GM06990 (cell line): ENCODE measurements at regions not wholly inside any gene's neighbourhood (a gene's known extent, or its start where the extent isn't known, plus 50 kb on each side); places are given as distances from the start of the nearest gene placed in this dataset.

ENCODE experiments used
- DNase-seq: peaks from one replicate; pipeline ENCODE4 v3.0.0-alpha.2; 2011; ENCODE audit not compliant: insufficient read length; ENCODE audit errors: extremely low read depth
- H3K27me3 ChIP-seq: replicated peaks from 2 replicates; pipeline ENCODE4 v1.6.0; 2011; ENCODE audit warnings: low read length; ENCODE audit not compliant: control insufficient read depth, insufficient read depth
- H3K36me3 ChIP-seq: 2 replicates; pipeline ENCODE4 v1.5.1; 2011; ENCODE audit warnings: low read length; ENCODE audit not compliant: control insufficient read depth, insufficient read depth
- H3K4me3 ChIP-seq: replicated peaks from 2 replicates; pipeline ENCODE4 v1.5.1; 2011; ENCODE audit warnings: low read depth, mild to moderate bottlenecking, control low read depth, low read length
- TF ChIP-seq, protein P1 (sequence below): IDR thresholded peaks from 2 replicates; pipeline ENCODE4 v1.5.1; 2011; ENCODE audit warnings: low read length, control low read depth, mild to moderate bottlenecking, inconsistent platforms; ENCODE audit not compliant: insufficient read depth, poor library complexity, severe bottlenecking

DNA sequence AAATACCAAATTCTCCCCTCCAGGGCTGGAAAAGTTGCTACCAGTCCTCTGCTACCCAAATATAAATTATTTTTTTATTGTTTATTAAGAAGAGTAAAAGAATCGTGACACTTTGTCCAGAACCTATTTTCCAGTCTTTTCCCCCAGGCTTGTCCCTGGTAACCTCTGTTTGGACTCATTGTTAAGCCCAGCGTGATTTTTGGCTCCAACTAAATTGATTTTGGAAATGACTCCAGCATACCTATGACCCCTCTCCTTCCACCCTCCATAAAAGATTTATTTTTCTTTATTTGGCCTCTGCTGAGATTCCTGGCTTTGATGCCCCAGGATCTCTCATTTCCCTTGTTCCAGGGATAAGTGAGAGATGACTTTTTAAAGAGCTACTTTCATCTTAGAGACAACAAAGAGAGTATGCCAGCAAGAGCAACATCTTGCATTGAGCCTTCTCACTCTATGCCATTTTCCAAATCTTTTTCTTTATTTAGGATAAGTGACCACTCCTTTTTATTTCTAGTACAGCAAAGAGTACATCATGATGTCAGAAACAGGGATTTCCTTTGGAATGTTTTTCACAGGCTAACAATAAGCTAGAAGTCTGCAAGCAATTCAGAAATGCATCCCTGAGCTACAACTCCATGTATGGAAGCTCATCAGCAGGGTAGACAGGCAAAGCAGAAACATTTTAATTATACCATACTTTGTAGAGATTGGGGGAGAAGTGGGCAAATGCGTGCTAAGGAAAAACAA is 75.8 kb downstream of the DAD1 start:
- TF ChIP-seq, protein P1, sequence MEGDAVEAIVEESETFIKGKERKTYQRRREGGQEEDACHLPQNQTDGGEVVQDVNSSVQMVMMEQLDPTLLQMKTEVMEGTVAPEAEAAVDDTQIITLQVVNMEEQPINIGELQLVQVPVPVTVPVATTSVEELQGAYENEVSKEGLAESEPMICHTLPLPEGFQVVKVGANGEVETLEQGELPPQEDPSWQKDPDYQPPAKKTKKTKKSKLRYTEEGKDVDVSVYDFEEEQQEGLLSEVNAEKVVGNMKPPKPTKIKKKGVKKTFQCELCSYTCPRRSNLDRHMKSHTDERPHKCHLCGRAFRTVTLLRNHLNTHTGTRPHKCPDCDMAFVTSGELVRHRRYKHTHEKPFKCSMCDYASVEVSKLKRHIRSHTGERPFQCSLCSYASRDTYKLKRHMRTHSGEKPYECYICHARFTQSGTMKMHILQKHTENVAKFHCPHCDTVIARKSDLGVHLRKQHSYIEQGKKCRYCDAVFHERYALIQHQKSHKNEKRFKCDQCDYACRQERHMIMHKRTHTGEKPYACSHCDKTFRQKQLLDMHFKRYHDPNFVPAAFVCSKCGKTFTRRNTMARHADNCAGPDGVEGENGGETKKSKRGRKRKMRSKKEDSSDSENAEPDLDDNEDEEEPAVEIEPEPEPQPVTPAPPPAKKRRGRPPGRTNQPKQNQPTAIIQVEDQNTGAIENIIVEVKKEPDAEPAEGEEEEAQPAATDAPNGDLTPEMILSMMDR = no peak

DNA sequence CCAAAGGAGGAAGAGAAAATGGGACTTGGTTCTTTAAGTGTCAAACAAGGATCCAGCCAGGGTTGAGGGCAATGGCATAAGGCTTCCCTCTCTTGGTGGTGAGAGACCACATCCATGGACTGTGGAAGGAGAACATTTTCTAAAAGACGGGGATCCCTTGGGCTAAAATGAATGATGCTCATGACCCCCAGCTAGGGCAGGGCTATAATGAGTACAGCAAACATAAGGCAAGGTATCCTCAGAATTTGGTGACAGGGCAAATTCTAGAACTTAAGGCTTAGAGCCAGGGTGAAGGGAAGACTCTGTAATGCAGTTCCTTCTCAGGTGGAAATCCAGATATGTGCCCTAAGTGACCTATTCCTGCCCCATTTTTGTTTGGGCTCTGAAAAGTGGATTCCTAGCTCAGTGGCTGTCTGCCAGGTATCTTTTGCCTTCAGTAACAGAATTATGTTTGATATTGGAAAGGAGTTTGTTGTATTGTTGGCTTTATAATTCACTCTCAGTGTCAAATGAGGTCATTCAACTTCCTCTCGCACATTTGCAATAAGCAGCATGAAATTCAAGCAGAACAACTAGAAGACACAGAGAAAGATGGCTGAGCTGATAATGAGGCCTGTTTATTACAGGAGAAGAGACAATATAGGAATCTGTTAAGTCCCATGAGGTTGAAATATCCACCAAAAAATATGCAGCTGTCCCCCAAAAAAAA is 76.8 kb downstream of the DAD1 start:
- TF ChIP-seq, protein P1 = no peak
- Histone ChIP-seq H3K4me3 (no peak overlapping the region), H3K36me3 (peaks cover 1% of the 10 kb centered on the region), H3K27me3 (no peaks in the 10 kb centered on the region)
- DNase-seq = no peak

More for the DNA sequence above, 75.8 kb downstream of the DAD1 start:
- Histone ChIP-seq H3K4me3 (no peak overlapping the region), H3K27me3 (no peaks in the 10 kb centered on the region), H3K36me3 (peaks cover 1% of the 10 kb centered on the region)
- no peak for DNase-seq

DNA sequence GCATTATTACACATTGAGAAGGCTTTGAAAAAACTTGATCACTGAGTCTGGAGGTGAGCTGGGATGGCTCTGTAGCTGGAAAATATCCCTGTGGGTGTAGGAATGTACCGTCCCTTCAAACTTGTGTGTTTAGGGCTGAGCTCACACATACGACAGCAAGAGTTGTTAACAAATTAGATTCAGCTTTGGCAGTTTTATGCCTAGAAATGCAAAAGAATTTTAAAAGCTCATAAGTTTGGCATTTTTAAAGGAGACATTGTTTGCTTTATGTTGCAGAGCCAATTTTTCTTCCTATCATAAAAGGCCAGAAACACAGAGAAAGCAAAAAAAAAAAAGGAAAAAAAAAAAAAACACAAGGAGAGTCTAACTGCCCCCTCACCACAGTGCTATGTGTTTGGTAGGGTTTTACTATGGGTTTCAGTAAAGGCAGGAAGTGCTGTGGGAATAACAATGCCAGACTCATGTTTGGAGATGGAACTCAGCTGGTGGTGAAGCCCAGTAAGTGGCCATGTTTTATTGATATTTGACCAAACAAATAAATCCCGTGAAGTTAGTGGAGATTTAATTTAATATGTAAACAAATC is 78.4 kb downstream of the DAD1 start:
- DNase-seq = no peak
- TF ChIP-seq, protein P1 = no peak
- Histone ChIP-seq H3K36me3 (peaks cover 1% of the 10 kb centered on the region), H3K27me3 (no peaks in the 10 kb centered on the region), H3K4me3 (peak overlapping the region; percentile 61)

DNA sequence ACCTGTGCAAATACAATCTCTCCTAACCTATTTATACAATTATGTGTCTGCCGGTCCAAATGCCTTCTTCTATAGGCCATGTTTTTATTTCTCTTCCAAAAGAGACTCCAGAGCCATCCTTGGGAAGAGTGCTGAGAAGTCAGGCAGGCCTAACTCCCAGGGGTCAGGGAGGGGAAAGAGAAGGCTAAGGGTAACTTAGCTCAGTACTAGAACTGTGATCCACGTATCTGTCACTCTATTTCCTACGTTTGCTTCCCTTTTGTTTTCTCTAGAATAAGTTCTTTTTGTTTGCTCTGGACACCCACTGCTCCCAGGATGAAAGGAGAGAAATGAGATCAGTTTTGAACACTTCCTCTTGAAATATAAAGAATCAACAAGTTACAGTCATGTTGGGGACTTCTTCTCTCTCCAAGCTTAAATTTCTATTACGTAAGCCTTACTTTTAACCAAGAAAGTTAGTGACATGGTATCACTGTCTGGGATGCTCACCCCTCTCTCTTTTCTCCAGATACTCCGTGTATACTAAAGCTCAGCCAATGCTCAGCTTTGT is 79.2 kb downstream of the DAD1 start:
- no peaks in the 10 kb centered on the region for H3K27me3 ChIP-seq
- peaks cover 1% of the 10 kb centered on the region for H3K36me3 ChIP-seq
- peak overlapping the region; percentile 61 for H3K4me3 ChIP-seq
- peak; percentile 44 for DNase-seq
- TF ChIP-seq, protein P1 = no peak

DNA sequence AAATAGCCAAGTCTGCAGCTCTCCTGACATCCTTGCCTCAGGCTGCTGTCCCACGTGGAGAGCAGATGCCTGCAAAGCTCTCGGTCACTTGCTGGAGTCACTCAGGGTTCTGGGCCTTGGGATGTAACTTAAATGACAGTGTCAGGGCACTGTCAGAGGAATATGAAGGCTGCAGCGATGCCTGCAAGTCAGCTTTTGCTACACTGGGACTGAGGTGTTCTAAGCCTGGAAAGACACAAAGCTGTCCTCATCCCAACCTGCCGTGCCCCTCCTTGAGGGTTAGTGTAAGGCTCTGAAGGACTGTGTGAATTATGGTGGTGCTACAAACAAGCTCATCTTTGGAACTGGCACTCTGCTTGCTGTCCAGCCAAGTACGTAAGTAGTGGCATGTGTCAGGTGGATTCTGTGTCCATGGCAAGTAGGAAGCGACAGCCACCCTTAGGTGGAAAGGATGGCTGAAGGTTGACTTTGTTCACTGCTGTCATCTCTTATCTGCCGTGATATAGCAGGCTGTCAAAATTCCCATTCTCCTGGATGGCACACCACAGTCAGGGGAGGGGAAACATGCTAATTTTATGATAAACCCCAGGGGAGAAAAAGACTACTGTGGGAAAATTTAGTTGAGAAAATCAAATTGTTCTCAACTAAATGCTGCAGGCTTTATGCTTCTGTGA is 79.9 kb downstream of the DAD1 start:
- Histone ChIP-seq H3K27me3 (no peaks in the 10 kb centered on the region), H3K4me3 (peak overlapping the region; percentile 61), H3K36me3 (peaks cover 1% of the 10 kb centered on the region)
- TF ChIP-seq, protein P1 = no peak
- peak; percentile 54 for DNase-seq
